GM21447 (cell line): ENCODE measurements at regions not wholly inside any gene's neighbourhood (a gene's known extent, or its start where the extent isn't known, plus 50 kb on each side); places are given as distances from the start of the nearest gene placed in this dataset.

Experiments used
- ATAC-seq: cut with Tn5 transposase; IDR thresholded peaks from one replicate; pipeline ENCODE4 v1.9.1; 2021; ENCODE audit not compliant: unreplicated experiment

GRCh38 chr2:64311948-64312621 lies 141.9 kb upstream of the LGALSL start:
- ATAC-seq, result no peak

DNA sequence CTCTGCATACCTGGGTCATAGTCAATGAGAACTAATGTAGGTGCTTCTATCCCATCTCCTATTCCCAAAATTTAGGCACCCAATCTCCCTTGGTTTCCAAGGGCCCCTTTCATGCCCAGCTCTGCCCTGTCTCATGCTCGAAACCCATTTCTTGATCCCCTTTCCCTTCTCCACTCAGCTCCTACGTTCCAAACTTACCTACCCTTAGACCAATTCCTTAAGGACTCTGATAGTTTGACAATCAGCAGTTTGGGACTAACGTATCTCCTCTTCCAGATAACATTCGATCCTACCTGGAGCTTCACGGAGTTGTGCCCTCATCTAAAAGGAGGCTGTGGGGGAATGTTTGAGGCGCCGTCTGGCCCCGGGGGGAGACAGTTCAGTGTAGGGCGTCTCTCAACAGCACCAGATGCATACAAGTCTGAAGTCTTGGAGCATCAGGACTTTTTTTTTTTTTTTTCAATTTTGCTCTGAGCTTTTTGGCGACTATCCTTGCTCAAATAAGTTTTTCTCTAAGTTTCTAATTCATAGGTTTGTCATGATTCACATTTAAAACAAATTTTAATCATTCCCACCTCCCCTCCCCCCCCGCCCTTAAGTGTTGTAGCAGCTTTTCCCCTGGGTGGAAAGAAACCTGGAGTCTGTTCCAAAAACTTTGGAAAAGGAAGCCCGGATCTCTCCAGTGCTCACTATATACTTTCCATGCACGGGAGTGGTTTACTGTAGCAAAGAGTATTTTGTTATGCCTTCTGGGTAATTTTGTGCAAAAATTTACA lies 141.2 kb upstream of the LGALSL start:
- no peak for ATAC-seq

- ATAC-seq, result no peak
These were observed 140.6 kb upstream of the LGALSL start for GRCh38 chr2:64313398-64313723.

DNA sequence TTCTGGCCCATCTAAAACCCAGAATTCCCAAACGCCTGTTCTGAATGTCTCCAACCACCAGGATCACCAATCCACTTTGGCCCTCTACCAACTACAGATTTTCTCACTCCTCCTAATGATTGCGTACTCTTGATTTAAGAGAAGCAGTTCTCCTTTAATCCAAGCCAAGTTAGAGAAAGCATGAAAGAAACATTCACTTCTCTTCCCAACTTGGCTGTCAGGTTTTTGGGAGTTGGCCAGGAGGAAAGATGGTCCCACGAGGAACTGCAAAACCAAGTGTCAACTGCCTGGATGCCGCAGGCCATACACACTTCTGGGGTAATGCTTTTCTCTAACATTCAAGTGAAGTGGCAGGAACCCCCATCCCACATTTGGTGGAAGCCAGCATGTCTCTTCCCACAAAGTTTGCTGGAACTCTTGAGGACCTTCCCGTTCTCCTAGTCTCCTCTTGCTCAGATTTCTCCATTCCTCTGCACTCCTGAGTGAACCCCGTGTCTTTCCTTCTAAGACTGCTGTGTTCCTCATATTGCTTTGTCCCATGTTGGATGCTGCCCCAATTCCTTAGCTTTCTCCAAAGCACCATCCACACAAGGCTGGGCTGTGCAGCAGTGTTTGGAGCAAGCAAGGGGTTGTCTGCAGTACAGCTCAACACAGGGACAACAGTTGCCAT lies 138.5 kb upstream of the LGALSL start:
- ATAC-seq, result no peak

DNA sequence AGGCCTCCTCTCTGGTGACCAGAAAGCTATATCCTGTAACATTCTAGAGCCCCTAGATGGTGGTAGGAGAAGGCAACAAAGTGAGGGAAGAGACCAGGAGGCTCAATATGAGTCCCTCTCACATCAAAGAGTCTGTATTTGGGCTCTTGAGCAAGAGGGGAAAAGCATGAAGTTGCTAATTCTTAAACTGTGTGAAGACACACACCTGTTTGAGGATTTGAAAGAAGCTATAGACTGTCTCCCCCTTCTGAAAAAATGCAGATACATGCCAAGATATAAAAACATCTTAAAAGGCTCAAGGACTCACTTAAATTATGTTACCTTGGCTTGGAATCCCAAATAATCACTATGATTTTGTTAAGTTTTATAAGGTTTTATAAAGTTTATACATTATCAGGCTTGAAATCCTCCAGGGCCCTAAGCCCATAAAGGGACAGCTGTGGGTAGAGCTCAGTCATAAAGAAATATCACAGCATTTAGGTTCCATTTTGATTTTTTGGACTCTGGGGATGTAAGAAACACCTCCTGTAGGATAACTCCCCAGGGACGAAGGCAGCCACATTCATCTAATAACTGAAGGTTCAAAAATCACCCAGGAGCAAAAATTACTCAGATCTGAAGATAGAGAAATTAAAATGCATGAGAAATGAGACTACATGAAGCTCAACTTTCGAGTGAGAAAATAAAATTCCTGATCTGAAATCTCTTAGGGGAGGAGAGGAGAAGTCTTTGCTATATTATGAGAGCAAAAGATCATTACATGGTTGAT lies 136.1 kb upstream of the LGALSL start:
- no peak for ATAC-seq

DNA sequence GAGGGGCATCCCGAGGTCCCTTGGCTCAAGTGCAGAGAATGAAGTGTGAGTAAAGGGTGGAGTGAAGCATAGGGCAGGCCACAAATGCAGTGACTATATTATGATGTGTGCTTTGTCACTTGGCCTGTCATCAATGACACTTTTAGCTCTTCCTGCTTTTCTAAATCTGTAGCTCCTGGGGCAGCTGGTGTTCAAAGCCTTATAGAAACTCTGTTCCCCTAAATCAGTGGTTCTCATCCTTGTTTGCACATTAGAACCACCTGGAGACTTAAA lies 135.6 kb upstream of the LGALSL start:
- no peak for ATAC-seq

- no peak for ATAC-seq
These were observed 134.1 kb upstream of the LGALSL start for GRCh38 chr2:64319896-64320295.

- ATAC-seq, result no peak
These were observed 131.5 kb upstream of the LGALSL start for GRCh38 chr2:64322433-64322832.

DNA sequence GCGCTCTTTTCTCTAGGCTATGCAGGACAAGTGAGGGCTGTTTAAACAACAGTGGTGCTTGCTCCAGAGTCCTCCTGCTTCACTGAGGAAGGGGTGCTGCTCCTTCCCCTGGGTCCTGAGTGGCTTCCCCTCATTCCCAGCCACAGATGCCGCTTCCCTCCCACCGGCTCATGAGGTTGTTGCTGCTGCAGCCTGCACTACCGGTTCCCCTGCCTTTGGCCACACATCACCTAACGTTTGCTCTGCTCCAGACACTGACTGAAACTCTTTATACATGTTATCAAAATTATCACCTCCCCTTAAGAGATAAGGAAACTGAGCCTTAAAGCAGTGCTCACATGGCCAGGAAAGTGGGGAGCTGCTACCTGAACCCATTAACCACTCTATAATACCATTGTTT lies 130.8 kb upstream of the LGALSL start:
- ATAC-seq, result no peak

DNA sequence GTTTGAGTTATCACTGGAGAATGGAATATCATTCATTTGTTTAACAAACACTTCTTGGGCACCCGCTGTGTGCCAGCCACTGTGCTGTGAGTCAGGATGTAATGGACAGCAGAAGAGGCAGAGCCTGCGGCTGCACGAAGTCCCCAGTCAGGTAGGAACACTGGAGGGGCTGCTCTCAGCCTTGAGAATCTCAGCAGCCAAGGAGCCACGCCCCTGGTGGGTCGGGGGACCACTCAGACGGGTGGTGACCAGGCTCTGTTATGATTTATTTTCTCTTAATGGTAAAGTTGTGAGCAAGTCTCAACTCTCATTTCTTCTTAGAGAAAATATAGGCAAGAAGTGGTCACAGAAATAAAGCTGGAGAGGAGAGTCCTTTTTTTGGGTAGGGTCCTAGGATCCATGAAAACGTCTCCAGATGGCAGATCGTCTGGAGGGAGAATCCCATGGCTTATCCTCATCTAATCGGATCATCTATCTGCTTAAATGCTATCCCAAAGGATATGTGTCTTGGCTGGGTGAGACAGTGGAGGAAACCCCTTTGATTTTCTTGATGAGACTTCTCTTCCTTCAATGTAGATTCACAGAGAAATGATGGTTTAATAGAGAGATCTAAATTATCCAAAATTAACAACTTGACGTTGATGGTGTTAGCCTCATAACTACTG lies 129.1 kb upstream of the LGALSL start:
- ATAC-seq, result no peak

- ATAC-seq, result peak; percentile 7
These were observed 128.5 kb upstream of the LGALSL start for GRCh38 chr2:64325477-64325851.

DNA sequence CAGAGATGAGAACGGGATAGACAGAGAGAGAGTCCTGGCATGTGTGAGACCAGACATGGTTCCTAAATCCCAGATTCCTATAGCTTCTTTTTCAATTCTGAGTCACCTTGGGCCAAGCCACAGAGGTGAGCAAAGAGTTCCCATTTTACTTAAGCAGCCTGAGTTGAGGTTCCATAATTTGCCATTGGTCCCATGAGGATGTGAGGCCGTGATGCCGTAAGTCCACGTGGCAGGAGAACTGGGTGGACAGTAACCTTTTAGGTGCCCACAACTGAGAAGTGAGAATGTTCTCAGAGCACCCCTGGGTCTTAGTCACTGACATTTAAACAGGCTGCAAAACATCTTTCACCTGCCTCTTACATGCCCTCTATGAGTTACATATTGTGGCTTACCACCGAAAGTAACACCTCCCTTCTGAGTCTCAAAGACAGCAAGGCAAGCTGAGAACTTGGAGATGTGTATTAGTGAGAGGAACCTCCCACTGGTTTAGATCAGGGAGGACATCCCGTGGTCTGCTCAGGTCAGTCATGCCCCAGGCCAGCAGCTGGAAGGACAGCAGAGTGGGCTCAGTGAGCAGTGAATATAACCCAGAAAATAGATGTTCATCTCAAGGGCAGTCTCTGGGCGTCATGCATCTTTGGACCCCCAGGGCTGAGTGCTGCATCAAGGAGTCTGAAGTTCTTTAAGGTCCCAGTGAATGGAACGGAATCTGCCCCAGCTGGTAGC lies 127.9 kb upstream of the LGALSL start:
- ATAC-seq, result peak; percentile 91

DNA sequence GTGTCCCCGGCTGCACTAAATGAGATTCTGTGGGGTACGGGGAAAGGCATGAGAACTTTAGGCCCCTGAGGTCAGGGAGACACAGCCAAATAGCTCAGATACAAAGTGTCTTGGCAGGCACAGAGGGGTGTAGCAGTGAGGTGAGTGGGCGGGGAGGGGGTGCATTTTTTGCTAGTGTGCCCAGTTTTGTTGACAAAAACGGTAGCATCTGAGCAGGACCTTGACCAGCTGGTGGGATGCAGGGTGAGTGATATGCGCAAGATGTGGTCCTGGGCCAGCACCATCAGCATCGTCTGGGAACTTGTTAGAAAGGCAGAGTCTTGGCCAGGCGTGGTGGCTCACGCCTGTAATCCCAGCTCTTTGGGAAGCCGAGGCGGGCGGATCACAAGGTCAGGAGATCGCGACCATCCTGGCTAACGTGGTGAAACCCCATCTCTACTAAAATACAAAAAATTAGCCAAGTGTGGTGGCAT lies 127.3 kb upstream of the LGALSL start:
- no peak for ATAC-seq

DNA sequence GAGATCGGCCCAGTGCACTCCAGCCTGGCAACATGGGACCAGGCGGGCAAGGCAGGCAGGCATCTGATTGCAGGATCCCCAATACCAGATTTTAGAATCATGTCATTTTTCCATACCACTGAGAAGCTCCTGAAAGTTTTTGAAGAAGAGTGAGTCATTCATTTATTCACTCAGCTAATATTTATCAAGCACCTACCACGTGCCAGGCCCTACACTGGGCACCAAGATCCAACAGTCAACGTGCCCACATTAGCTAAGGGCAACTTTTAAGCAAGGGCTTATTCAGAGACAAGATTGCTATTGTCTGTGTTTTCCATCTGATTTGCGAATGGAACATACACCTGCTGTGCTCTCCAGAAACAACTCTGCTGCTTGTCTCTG lies 126.8 kb upstream of the LGALSL start:
- no peak for ATAC-seq

- ATAC-seq, result no peak
These were observed 126.2 kb upstream of the LGALSL start for GRCh38 chr2:64327510-64328414.

DNA sequence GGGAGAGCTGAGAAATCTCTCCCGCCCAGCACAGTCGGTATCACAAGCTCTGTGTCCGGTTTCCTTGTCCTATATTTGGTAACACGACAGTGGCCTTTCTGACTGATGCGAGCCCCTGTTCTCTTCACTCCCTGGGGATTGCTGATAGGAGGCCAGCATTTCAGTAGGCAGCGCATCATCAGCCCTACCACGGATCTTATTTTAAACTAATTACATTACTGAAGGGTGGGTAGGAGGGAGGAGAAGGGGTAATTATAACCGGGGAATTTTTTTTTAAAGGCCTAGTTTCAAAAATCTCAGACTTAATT lies 125.6 kb upstream of the LGALSL start:
- no peak for ATAC-seq

GRCh38 chr2:64328756-64329155 lies 125.2 kb upstream of the LGALSL start:
- no peak for ATAC-seq

- ATAC-seq, result no peak
These were observed 124.1 kb upstream of the LGALSL start for GRCh38 chr2:64329848-64330247.

DNA sequence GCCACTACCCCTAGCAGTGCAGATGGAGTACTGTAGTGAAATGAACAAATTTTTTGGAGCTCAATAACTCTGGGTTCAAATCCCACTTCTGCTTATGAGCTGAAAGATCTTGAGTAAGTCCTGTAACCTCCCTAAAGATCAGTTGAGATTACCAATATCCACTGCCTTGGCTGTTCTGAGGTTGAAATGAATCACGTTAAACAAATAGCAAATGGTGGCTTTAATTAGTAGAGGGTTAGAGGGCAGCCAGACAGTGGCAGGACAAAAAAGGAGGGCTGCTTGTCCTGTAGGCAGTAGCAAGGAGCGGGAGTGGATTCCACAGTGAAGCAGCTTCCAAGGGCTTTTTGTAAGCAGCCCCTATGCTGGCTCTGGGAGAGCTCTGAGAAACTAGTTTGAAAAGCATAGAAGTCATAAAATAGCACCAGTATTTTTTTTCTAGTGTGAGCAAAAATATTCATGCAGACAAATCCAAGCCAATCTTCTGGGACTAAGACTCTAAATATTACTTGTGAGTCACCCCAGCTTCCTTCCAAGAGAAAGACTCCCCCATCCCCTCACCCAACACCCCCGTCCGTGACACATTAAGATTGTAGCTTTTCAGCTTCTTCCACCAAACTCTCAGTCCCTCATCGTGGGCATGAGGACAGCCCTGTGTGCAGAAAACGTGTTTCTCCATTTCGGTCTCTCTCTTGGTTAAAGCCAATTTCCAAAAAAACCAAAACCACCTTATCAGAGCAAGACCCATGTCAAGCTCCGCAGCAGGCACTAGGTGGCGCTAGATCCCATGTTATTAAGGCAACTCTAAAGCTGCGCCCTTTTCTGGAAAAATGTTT lies 123.5 kb upstream of the LGALSL start:
- ATAC-seq, result no peak
